ENCODE measurements at regions not wholly inside any gene's neighbourhood (a gene's known extent, or its start where the extent isn't known, plus 50 kb on each side); places are given as distances from the start of the nearest gene placed in this dataset.
"Not testable (repeated sequence)": the region's sequence is repeated elsewhere in the genome, so short reads cannot be mapped to it uniquely, and the experiment has no call there.

DNA sequence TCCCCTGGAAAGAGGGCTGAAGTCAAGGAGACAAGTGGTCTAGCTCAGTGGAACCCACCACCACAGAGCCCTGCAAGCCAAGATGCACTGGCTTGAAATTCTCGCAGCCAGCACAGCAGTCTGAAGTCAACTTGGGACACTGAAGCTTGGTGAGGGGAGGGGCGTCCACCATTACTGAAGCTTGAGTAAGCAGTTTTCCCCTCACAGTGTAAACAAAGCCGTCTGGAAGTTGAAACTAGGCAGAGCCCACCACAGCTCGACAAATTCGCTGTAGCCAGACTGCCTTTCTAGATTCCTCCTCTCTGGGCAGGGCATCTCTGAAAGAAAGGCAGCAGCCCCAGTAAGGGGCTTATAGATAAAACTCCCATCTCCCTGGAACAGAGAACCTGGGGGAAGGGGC, 87.3 kb upstream of the KITLG start:
- DNase-seq: not testable (repeated sequence)

DNA sequence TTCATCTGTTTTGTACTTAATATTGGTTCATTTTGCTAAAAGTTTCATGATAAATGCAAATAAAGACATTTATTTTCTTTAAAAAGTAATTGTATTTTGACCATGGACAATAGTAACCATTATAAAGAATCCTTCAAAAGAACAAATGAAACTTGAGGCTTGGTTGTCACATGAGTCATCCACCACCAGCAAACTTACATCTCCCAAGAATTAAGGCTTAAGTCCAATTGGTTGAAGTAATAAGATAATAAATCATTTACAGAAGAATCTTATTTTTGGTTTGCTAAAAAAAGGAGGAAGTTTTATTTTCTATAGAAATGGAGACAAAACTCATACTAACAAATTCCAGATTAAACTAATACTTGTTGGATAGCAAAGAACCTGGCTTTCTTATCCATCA, 84.8 kb upstream of the KITLG start:
- no peak for DNase-seq

GRCh38 chr12:88662961-88663360, 82.7 kb upstream of the KITLG start:
- DNase-seq: no peak

GRCh38 chr12:88662093-88662492, 81.8 kb upstream of the KITLG start:
- DNase-seq: no peak

- DNase-seq: no peak
Measured at GRCh38 chr12:88658009-88658408, 77.7 kb upstream of the KITLG start.

- no peak for DNase-seq
Measured at GRCh38 chr12:88650715-88651114, 70.4 kb upstream of the KITLG start.

DNA sequence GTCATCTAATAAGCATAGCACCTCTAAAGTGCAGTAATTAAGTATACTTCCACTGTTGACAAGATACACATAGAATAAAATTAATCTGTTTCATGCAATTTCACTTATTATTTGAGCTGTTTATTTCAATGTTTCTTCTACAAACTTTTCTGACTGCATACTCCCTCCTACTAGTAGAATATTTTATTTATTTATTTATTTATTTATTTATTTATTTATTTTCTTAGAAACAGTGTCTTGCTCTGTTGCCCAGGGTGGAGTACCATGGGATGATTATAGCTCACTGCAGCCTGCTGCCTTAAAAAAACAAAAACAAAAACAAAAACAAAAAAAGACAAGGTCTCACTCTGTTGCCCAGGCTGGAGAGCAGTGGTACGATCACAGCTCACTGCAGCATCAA, 68.4 kb upstream of the KITLG start:
- DNase-seq: no peak

- no peak for DNase-seq
Measured at GRCh38 chr12:88646824-88647223, 66.6 kb upstream of the KITLG start.

- DNase-seq: no peak
Measured at GRCh38 chr12:88645816-88646215, 65.5 kb upstream of the KITLG start.

DNA sequence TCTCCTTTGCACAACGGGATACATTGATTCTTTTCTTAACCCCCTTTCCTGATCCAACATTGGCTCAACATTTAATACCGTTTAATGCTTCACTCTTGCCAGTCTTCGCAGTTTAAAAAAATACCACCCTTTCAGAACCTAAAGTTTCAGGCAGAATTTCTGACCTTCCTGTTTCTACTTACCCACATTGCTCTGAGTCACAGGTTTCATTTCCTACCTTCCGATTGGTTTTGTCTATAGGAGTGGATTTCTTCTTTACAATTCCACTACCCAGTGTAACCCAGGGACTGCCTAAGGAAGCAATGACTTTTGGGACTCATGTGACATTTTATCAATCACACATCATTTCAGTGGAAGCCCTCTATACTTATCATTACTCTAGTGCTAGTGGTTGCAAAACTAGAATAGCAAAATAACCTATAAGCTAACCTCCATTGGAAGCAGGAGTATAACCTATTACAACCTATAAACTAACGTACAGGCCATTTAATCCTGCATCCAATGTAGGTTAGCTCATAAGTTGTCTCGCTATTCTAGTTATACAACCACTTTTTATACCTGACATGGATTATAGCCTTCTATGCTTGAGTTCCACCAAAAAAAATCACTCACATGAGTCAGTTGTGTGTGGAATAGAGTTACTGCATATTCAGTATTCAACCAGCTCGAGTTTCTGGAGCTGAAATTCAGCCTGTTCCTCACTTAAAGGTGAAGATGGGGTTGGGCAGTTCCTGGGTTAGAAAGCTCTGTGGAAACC, 64.9 kb upstream of the KITLG start:
- no peak for DNase-seq

- no peak for DNase-seq
Measured at GRCh38 chr12:88643685-88644084, 63.4 kb upstream of the KITLG start.

- no peak for DNase-seq
Measured at GRCh38 chr12:88642675-88643431, 62.6 kb upstream of the KITLG start.

DNA sequence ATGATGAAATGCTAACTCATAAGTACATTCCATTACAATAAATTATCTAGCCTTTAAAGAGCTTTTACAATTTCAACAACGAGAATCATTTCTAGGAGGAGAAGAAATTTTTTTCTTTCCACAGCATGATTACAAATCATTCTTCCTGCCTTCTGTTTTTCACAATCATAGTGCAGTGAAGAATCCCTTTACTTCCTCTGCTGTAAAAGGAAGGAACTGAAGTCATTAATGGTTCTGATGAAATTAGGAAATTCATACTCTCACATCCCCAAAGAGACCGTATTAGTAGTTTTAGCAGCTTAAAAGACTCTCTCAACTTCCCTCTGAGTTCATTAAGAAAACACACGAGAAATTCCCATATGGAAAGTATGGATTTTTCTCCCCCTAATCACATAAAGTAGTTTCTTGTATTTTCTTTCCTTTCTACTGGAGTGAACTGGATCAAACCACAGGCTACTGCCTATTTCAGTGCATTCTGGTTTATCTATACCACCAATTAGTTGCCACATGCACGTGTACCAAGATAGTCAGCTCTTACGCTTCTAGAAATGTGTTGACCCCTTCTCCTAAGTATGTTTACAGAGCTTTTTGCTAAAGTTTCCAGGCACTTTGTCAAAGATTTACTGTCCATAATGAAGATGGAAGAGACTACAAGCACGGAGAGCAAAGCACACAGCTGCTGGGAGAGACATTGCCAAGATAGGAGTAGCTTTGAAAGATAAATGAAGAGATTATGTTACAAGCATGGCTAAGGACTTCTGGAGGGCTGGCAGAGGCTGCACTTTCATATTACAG, 58.9 kb upstream of the KITLG start:
- peak; percentile 49 for DNase-seq

- DNase-seq: no peak
Measured at GRCh38 chr12:88638388-88638787, 58.1 kb upstream of the KITLG start.

DNA sequence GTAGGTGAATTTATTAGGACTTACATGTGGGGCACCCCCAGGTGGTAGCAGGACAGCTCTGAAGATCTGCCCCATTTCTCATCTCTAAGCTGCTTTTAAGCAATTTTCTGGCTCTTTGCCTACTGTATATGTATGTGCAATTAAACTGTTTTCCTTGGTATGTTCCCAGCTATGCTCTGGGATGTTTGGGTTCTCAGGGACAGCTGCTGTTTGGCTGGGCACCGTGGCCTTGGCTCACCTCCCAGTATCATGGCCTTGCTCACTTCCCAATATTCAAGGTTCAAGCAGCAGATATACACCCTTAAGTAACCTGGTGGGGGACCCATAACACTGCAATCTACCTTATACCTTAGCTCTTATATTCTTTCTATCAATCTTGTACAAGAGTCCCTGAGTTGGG, 53.7 kb upstream of the KITLG start:
- no peak for DNase-seq

- no peak for DNase-seq
Measured at GRCh38 chr12:88633312-88633711, 53.0 kb upstream of the KITLG start.

- no peak for DNase-seq
Measured at GRCh38 chr12:88630561-88630960, 50.3 kb upstream of the KITLG start.
